AG08396 (cell line): ENCODE measurements at regions not wholly inside any gene's neighbourhood (a gene's known extent, or its start where the extent isn't known, plus 50 kb on each side); places are given as distances from the start of the nearest gene placed in this dataset.
A peak's percentile ranks its signal among the peaks of the same experiment; 100 is the strongest.
"Not testable (repeated sequence)": the region's sequence is repeated elsewhere in the genome, so short reads cannot be mapped to it uniquely, and the experiment has no call there.

ENCODE experiments used
- DNase-seq: peaks from one replicate; pipeline ENCODE4 v3.0.0; 2012; ENCODE audit warnings: low spot score, mixed read lengths

GRCh38 chr1:184820218-184820750 lies 65.6 kb upstream of the EDEM3 start:
- no peak for DNase-seq

GRCh38 chr1:184818646-184819045 lies 64.0 kb upstream of the EDEM3 start:
- no peak for DNase-seq

DNA sequence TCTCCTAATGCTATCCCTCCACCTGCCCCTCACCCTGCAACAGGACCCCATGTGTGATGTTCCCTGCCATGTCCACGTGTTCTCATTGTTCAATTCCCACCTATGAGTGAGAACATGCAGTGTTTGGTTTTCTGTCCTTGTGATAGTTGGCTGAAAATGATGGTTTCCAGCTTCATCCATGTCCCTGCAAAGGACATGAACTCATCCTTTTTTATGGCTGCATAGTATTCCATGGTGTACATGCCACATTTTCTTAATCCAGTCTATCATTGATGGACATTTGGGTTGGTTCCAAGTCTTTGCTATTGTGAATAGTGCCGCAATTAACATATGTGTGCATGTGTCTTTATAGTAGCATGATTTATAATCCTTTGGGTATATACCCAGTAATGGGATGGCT lies 62.3 kb upstream of the EDEM3 start:
- DNase-seq, result not testable (repeated sequence)

DNA sequence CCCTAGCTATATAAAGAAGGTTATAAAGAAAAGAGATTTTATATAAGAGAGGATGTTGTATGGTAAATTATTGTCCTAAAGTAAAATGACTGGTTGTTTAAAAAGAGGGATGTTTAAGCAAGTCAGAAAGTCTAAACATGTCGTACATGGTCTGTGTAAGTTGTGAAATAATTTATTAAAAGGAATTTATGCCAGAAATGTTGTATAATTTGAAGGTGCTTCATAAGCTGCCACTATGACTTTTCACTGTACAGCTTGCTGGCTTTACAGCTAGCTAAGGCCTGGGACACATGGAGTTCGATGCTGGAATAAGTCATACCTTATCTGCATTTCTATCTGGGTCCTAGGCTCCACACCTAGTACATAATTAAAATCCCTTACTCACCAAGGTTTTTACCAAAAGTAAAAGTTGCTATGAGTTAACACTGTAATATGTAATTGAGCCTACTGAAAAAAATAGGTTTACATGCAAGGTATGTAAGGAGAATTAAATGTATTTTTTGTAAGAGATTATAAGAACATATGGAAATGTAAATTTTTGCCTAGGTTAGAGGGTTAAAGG lies 59.0 kb upstream of the EDEM3 start:
- DNase-seq, result no peak

GRCh38 chr1:184811439-184812111 lies 56.9 kb upstream of the EDEM3 start:
- no peak for DNase-seq

DNA sequence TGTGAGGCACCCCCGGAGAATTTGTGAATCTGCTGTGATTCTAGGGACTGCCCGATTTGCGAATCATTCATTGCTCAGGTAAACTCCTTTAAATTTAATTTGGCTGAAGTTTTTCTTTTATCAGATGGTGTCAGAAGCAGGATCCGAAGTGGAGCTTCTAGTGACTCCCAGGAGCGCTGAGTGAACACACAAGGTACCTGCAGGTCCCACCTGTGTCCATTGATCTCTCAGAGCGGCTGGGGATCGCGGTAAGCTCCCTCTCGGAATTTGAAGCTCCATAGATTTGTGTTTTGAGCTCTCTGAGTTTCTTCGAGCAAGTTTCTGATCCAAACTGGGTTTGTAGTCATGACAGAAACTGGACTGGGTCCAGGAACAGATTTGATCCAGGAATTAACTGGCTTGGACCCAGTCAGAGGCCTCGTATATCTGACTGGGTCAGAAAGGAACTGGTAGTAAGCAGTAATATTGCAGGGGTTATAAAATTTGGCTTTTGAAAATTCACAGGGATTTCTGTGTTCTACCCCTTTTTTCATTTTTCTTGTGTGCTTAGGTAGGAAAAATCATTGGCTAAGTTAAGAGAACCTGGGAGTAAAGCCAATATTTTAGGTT lies 56.2 kb upstream of the EDEM3 start:
- no peak for DNase-seq

DNA sequence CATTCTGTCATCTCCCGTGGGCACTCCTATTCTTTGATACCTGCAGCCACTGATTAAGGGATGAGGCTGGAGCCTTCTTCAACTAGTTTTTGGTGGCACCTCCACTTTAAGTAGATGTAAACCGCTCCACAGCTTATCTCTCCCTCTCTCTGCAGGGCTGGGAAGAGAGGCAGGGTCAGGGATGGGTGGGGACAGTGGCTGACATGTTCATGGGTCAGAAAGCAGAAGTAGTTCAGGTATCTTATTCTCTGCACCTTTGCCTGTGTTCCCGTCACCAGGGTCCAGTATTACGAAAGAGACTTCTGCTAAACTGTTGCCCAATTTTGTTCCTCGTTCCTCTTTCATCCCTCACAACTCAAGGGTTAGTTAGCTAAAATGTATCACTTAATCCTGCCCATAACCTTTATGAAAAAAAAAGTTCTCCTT lies 51.7 kb upstream of the EDEM3 start:
- DNase-seq, result no peak

- peak; percentile 82 for DNase-seq
Measured at GRCh38 chr1:184805667-184806295, 51.1 kb upstream of the EDEM3 start.
